HEK293 (cell line): ENCODE measurements at regions not wholly inside any gene's neighbourhood (a gene's known extent, or its start where the extent isn't known, plus 50 kb on each side); places are given as distances from the start of the nearest gene placed in this dataset.
A peak's percentile ranks its signal among the peaks of the same experiment; 100 is the strongest.

Source experiments
- CTCF ChIA-PET: fragments of 350-600 bp; formaldehyde crosslinking; extraction: SDS; loops from one replicate; lab custom pipeline; 2021; ENCODE audit warnings: antibody characterized with exemption; lab: Yijun Ruan, JAX
- POLR2A ChIA-PET: fragments of 300-600 bp; formaldehyde crosslinking; extraction: SDS; loops from one replicate; lab custom pipeline; 2020; ENCODE audit warnings: antibody characterized with exemption, inconsistent platforms; lab: Yijun Ruan, JAX
- H3K27ac ChIP-seq: fragments of 200-500 bp; sonication (Bioruptor generic); 2 replicates; pipeline ENCODE4 v1.5.1; 2014; ENCODE audit warnings: low read depth, low read length, control low read depth, inconsistent platforms; ENCODE audit errors: extremely low read depth
- H3K36me3 ChIP-seq, 2 experiments: fragments of 200-500 bp in 1 of 2; sonication (Bioruptor generic) in 1 of 2; 1 replicate in 1 of 2; 2 replicates in 1 of 2; pipeline ENCODE4 v1.5.1; 2014 to 2017; ENCODE audit warnings: inconsistent platforms in 2 of 2, low read length in 2 of 2; ENCODE audit not compliant: control insufficient read depth in 2 of 2, insufficient read depth in 1 of 2
- H3K4me1 ChIP-seq: fragments of 200-500 bp; sonication (Bioruptor generic); 2 replicates; pipeline ENCODE4 v1.5.1; 2014; ENCODE audit warnings: mild to moderate bottlenecking, low read length, inconsistent platforms; ENCODE audit not compliant: control insufficient read depth, insufficient read depth
- H3K4me3 ChIP-seq: 2 replicates; pipeline ENCODE4 v1.5.1; 2011; ENCODE audit warnings: low read depth, mild to moderate bottlenecking, control low read depth, low read length, moderate library complexity
- H3K9me3 ChIP-seq: fragments of 200-500 bp; sonication (Bioruptor generic); 2 replicates; pipeline ENCODE4 v1.5.1; 2014; ENCODE audit warnings: low read depth, low read length, inconsistent platforms; ENCODE audit not compliant: control insufficient read depth, insufficient read depth
- SCRT2 ChIP-seq: fragments of 450-650 bp; formaldehyde crosslinking; IDR thresholded peaks from 2 replicates; pipeline ENCODE4 v1.5.1; 2016; ENCODE audit warnings: missing biosample characterization, missing genetic modification characterization
- SP2 ChIP-seq: fragments of 450-650 bp; formaldehyde crosslinking; IDR thresholded peaks from 2 replicates; pipeline ENCODE4 v1.5.1; 2016; ENCODE audit warnings: missing biosample characterization, missing genetic modification characterization
- ZFP3 ChIP-seq: fragments of 450-650 bp; formaldehyde crosslinking; IDR thresholded peaks from 2 replicates; pipeline ENCODE4 v1.5.1; 2016; ENCODE audit warnings: low read depth, missing biosample characterization, missing genetic modification characterization
- ZNF175 ChIP-seq: fragments of 450-650 bp; formaldehyde crosslinking; IDR thresholded peaks from 2 replicates; pipeline ENCODE4 v1.5.1; 2016; ENCODE audit warnings: missing biosample characterization, missing genetic modification characterization
- ZNF292 ChIP-seq: fragments of 450-650 bp; formaldehyde crosslinking; IDR thresholded peaks from 2 replicates; pipeline ENCODE4 v1.5.1; 2016; ENCODE audit warnings: low read depth, missing biosample characterization, missing genetic modification characterization, borderline replicate concordance
- ZNF302 ChIP-seq: fragments of 450-650 bp; formaldehyde crosslinking; IDR thresholded peaks from 2 replicates; pipeline ENCODE4 v1.5.1; 2016; ENCODE audit warnings: missing biosample characterization, missing genetic modification characterization, low read depth
- ZNF48 ChIP-seq: fragments of 450-650 bp; formaldehyde crosslinking; IDR thresholded peaks from 2 replicates; pipeline ENCODE4 v1.5.1; 2016; ENCODE audit warnings: missing biosample characterization, missing genetic modification characterization
- TF ChIP-seq, protein P1 (sequence below): fragments of 450-650 bp; formaldehyde crosslinking; IDR thresholded peaks from 2 replicates; pipeline ENCODE4 v1.5.1; 2017; ENCODE audit warnings: missing biosample characterization, missing genetic modification characterization
- TF ChIP-seq, protein P2 (sequence below): fragments of 450-650 bp; formaldehyde crosslinking; IDR thresholded peaks from 2 replicates; pipeline ENCODE4 v1.5.1; 2016; ENCODE audit warnings: missing biosample characterization, missing genetic modification characterization, low read depth
- TF ChIP-seq, protein P3 (sequence below): fragments of 450-650 bp; formaldehyde crosslinking; IDR thresholded peaks from 2 replicates; pipeline ENCODE4 v1.5.1; 2016; ENCODE audit warnings: missing biosample characterization, missing genetic modification characterization
- TF ChIP-seq, protein P4 (sequence below): fragments of 450-650 bp; formaldehyde crosslinking; IDR thresholded peaks from 2 replicates; pipeline ENCODE4 v1.5.1; 2016; ENCODE audit warnings: missing biosample characterization, missing genetic modification characterization
- TF ChIP-seq, protein P5 (sequence below): fragments of 450-650 bp; formaldehyde crosslinking; IDR thresholded peaks from 2 replicates; pipeline ENCODE4 v1.5.1; 2016; ENCODE audit warnings: missing biosample characterization, missing genetic modification characterization
- TF ChIP-seq, protein P6 (sequence below): fragments of 450-650 bp; formaldehyde crosslinking; IDR thresholded peaks from 2 replicates; pipeline ENCODE4 v1.5.1; 2016; ENCODE audit warnings: missing biosample characterization, missing genetic modification characterization
- TF ChIP-seq, protein P7 (sequence below): fragments of 450-650 bp; formaldehyde crosslinking; IDR thresholded peaks from 2 replicates; pipeline ENCODE4 v1.5.1; 2016; ENCODE audit warnings: missing biosample characterization, missing genetic modification characterization

DNA sequence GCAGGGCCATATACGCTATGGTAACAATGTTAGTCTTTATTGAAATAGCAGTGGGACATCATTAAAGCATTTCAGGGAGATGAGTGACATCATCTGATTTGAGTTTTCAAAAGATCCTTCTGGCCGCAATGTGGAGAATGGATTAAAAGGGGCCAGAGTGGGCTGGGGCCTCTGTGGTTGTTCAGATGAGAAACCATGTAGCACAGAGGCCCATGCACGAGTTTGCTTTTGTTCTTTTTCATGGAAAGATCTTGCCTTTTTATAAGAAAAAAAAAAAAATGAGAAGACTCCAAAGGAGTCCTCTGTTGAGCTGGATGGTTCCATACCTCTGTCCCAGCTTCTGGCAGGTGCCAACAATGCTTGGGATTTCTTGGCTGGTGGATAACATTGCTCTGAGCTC is 173.5 kb upstream of the SPRY4 start:
- H3K36me3 ChIP-seq, result no peaks in the 10 kb centered on the region
- no peaks in the 10 kb centered on the region for H3K9me3 ChIP-seq
- ChIA-PET POLR2A (no interaction called here), CTCF (no interaction called here)
- TF ChIP-seq ZFP3 (tag by site-specific recombination), result no peak
- no peak for TF ChIP-seq ZNF302 (tag by site-specific recombination)
- no peak for TF ChIP-seq ZNF292
- TF ChIP-seq, protein P1, sequence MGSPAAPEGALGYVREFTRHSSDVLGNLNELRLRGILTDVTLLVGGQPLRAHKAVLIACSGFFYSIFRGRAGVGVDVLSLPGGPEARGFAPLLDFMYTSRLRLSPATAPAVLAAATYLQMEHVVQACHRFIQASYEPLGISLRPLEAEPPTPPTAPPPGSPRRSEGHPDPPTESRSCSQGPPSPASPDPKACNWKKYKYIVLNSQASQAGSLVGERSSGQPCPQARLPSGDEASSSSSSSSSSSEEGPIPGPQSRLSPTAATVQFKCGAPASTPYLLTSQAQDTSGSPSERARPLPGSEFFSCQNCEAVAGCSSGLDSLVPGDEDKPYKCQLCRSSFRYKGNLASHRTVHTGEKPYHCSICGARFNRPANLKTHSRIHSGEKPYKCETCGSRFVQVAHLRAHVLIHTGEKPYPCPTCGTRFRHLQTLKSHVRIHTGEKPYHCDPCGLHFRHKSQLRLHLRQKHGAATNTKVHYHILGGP (tag by site-specific recombination), result no peak
- TF ChIP-seq, protein P2, sequence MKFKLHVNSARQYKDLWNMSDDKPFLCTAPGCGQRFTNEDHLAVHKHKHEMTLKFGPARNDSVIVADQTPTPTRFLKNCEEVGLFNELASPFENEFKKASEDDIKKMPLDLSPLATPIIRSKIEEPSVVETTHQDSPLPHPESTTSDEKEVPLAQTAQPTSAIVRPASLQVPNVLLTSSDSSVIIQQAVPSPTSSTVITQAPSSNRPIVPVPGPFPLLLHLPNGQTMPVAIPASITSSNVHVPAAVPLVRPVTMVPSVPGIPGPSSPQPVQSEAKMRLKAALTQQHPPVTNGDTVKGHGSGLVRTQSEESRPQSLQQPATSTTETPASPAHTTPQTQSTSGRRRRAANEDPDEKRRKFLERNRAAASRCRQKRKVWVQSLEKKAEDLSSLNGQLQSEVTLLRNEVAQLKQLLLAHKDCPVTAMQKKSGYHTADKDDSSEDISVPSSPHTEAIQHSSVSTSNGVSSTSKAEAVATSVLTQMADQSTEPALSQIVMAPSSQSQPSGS, result peak; percentile 5; the same call in 1 of the 2 replicates
- TF ChIP-seq, protein P3, sequence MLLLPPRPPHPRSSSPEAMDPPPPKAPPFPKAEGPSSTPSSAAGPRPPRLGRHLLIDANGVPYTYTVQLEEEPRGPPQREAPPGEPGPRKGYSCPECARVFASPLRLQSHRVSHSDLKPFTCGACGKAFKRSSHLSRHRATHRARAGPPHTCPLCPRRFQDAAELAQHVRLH (tag by site-specific recombination), result no peak
- H3K4me3 ChIP-seq, result no peak overlapping the region
- H3K27ac ChIP-seq, result no peak overlapping the region
- no peaks in the 10 kb centered on the region for H3K4me1 ChIP-seq

DNA sequence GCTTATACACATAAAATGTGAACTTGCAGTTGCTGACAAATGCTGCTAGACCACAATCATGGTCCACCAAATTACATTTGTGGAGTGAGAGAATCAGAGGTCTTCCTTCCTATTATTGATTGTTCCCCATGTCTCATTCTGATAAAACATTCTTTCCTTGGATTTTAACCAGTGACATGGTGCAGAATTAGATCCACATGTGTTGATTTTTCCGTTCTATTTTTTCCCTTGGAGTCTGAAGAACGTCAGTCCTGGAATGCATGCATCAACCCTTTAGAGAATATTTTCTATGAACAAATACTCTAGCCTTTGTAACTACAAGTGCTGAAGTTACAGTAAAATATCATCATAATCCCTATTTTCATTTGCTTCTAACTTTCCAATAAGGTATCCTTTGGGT is 170.7 kb upstream of the SPRY4 start:
- CTCF ChIA-PET, result no interaction called here
- no peaks in the 10 kb centered on the region for H3K4me1 ChIP-seq
- no peak overlapping the region for H3K4me3 ChIP-seq
- POLR2A ChIA-PET, result no interaction called here
- H3K36me3 ChIP-seq, result no peaks in the 10 kb centered on the region
- TF ChIP-seq ZNF175 (tag by site-specific recombination), result no peak
- TF ChIP-seq ZNF48 (tag by site-specific recombination), result no peak
- TF ChIP-seq SP2, result no peak
- TF ChIP-seq, protein P4, sequence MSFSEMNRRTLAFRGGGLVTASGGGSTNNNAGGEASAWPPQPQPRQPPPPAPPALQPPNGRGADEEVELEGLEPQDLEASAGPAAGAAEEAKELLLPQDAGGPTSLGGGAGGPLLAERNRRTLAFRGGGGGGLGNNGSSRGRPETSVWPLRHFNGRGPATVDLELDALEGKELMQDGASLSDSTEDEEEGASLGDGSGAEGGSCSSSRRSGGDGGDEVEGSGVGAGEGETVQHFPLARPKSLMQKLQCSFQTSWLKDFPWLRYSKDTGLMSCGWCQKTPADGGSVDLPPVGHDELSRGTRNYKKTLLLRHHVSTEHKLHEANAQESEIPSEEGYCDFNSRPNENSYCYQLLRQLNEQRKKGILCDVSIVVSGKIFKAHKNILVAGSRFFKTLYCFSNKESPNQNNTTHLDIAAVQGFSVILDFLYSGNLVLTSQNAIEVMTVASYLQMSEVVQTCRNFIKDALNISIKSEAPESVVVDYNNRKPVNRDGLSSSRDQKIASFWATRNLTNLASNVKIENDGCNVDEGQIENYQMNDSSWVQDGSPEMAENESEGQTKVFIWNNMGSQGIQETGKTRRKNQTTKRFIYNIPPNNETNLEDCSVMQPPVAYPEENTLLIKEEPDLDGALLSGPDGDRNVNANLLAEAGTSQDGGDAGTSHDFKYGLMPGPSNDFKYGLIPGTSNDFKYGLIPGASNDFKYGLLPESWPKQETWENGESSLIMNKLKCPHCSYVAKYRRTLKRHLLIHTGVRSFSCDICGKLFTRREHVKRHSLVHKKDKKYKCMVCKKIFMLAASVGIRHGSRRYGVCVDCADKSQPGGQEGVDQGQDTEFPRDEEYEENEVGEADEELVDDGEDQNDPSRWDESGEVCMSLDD (tag by site-specific recombination), result no peak
- no peak for TF ChIP-seq ZNF292
- TF ChIP-seq SCRT2 (tag by site-specific recombination), result no peak
- TF ChIP-seq, protein P5, sequence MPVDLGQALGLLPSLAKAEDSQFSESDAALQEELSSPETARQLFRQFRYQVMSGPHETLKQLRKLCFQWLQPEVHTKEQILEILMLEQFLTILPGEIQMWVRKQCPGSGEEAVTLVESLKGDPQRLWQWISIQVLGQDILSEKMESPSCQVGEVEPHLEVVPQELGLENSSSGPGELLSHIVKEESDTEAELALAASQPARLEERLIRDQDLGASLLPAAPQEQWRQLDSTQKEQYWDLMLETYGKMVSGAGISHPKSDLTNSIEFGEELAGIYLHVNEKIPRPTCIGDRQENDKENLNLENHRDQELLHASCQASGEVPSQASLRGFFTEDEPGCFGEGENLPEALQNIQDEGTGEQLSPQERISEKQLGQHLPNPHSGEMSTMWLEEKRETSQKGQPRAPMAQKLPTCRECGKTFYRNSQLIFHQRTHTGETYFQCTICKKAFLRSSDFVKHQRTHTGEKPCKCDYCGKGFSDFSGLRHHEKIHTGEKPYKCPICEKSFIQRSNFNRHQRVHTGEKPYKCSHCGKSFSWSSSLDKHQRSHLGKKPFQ (tag by site-specific recombination), result no peak
- TF ChIP-seq, protein P6, sequence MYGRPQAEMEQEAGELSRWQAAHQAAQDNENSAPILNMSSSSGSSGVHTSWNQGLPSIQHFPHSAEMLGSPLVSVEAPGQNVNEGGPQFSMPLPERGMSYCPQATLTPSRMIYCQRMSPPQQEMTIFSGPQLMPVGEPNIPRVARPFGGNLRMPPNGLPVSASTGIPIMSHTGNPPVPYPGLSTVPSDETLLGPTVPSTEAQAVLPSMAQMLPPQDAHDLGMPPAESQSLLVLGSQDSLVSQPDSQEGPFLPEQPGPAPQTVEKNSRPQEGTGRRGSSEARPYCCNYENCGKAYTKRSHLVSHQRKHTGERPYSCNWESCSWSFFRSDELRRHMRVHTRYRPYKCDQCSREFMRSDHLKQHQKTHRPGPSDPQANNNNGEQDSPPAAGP (tag by site-specific recombination), result no peak
- TF ChIP-seq, protein P7, sequence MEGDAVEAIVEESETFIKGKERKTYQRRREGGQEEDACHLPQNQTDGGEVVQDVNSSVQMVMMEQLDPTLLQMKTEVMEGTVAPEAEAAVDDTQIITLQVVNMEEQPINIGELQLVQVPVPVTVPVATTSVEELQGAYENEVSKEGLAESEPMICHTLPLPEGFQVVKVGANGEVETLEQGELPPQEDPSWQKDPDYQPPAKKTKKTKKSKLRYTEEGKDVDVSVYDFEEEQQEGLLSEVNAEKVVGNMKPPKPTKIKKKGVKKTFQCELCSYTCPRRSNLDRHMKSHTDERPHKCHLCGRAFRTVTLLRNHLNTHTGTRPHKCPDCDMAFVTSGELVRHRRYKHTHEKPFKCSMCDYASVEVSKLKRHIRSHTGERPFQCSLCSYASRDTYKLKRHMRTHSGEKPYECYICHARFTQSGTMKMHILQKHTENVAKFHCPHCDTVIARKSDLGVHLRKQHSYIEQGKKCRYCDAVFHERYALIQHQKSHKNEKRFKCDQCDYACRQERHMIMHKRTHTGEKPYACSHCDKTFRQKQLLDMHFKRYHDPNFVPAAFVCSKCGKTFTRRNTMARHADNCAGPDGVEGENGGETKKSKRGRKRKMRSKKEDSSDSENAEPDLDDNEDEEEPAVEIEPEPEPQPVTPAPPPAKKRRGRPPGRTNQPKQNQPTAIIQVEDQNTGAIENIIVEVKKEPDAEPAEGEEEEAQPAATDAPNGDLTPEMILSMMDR (tag by site-specific recombination), result no peak
- no peak overlapping the region for H3K27ac ChIP-seq
- H3K9me3 ChIP-seq, result no peaks in the 10 kb centered on the region
